GM19240 (cell line): ENCODE measurements at regions not wholly inside any gene's neighbourhood (a gene's known extent, or its start where the extent isn't known, plus 50 kb on each side); places are given as distances from the start of the nearest gene placed in this dataset.
"Not testable (repeated sequence)": the region's sequence is repeated elsewhere in the genome, so short reads cannot be mapped to it uniquely, and the experiment has no call there.

Source experiments
- DNase-seq: peaks from one replicate; pipeline ENCODE4 v3.0.0; 2011; ENCODE audit warnings: low spot score; ENCODE audit not compliant: insufficient read length

GRCh38 chr7:155227788-155228458 lies 69.8 kb upstream of the INSIG1 start:
- no peak for DNase-seq

- no peak for DNase-seq
Measured at GRCh38 chr7:155228459-155228845, 69.2 kb upstream of the INSIG1 start.

GRCh38 chr7:155228894-155229293 lies 68.8 kb upstream of the INSIG1 start:
- no peak for DNase-seq

- DNase-seq, result no peak
Measured at GRCh38 chr7:155229548-155230168, 68.0 kb upstream of the INSIG1 start.

GRCh38 chr7:155230169-155230593 lies 67.5 kb upstream of the INSIG1 start:
- no peak for DNase-seq

- no peak for DNase-seq
Measured at GRCh38 chr7:155231241-155231800, 66.4 kb upstream of the INSIG1 start.

- DNase-seq, result no peak
Measured at GRCh38 chr7:155231941-155232340, 65.7 kb upstream of the INSIG1 start.

- DNase-seq, result no peak
Measured at GRCh38 chr7:155232911-155233310, 64.8 kb upstream of the INSIG1 start.

- no peak for DNase-seq
Measured at GRCh38 chr7:155233311-155234157, 64.1 kb upstream of the INSIG1 start.

GRCh38 chr7:155234158-155234492 lies 63.6 kb upstream of the INSIG1 start:
- DNase-seq, result no peak

- no peak for DNase-seq
Measured at GRCh38 chr7:155234950-155235789, 62.5 kb upstream of the INSIG1 start.

GRCh38 chr7:155236386-155236785 lies 61.3 kb upstream of the INSIG1 start:
- DNase-seq, result no peak

GRCh38 chr7:155237297-155237696 lies 60.4 kb upstream of the INSIG1 start:
- DNase-seq, result no peak

GRCh38 chr7:155237730-155238129 lies 59.9 kb upstream of the INSIG1 start:
- DNase-seq, result no peak

GRCh38 chr7:155239431-155240087 lies 58.1 kb upstream of the INSIG1 start:
- DNase-seq, result not testable (repeated sequence)

- no peak for DNase-seq
Measured at GRCh38 chr7:155244675-155245074, 53.0 kb upstream of the INSIG1 start.

- DNase-seq, result no peak
Measured at GRCh38 chr7:155247479-155248365, 50.0 kb upstream of the INSIG1 start.
